ENCODE measurements at regions not wholly inside any gene's neighbourhood (a gene's known extent, or its start where the extent isn't known, plus 50 kb on each side); places are given as distances from the start of the nearest gene placed in this dataset.

DNA sequence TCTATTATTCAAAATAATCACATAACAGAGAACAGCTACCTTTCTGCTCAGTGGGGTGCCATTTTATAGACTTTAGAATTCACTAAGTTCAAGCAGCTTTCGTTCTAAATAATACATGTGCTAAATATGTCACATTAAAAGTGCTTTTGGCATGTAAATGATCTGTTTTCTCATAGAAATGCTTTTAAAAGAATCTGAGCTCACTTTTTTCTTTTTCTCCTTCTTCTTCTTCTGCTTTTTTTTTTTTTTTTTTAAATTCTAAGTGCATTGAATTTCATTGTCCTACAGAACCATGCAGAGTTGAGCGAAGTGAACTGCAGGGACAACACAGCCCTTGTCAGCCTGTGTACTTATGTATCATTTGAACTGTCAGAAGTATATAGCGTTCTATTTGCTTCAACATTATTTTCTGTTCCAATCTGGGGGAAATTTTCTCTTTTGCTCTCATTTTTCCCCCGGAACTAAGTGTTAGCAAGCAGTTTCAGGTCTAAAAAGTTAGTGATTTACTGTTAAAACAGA lies 193.8 kb upstream of the TMCO5A start:
- Histone ChIP-seq H3K27me3 (ENCODE audit: insufficient read depth, low read depth) (no peaks in the 10 kb centered on the region), H4K20me1 (ENCODE audit: insufficient read depth) (no peaks in the 10 kb centered on the region), H2AFZ (ENCODE audit: low read depth) (no peak overlapping the region), H3K9ac (no peak overlapping the region), H3K27ac (no peak overlapping the region), H3K4me2 (no peak overlapping the region), H3K79me2 (ENCODE audit: insufficient read depth, low read depth) (no peaks in the 10 kb centered on the region), H3K36me3 (ENCODE audit: insufficient read depth) (no peaks in the 10 kb centered on the region), H3K4me1 (ENCODE audit: low read depth, poor library complexity, severe bottlenecking) (no peaks in the 10 kb centered on the region), H3K4me3 (IDR thresholded peaks at IDR 0.05; ENCODE audit: insufficient read depth, low read depth, low read length) (no peak overlapping the region)
- TF ChIP-seq, protein P1, sequence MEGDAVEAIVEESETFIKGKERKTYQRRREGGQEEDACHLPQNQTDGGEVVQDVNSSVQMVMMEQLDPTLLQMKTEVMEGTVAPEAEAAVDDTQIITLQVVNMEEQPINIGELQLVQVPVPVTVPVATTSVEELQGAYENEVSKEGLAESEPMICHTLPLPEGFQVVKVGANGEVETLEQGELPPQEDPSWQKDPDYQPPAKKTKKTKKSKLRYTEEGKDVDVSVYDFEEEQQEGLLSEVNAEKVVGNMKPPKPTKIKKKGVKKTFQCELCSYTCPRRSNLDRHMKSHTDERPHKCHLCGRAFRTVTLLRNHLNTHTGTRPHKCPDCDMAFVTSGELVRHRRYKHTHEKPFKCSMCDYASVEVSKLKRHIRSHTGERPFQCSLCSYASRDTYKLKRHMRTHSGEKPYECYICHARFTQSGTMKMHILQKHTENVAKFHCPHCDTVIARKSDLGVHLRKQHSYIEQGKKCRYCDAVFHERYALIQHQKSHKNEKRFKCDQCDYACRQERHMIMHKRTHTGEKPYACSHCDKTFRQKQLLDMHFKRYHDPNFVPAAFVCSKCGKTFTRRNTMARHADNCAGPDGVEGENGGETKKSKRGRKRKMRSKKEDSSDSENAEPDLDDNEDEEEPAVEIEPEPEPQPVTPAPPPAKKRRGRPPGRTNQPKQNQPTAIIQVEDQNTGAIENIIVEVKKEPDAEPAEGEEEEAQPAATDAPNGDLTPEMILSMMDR (conservative IDR thresholded peaks at IDR 0.05; ENCODE audit: low read depth, low read length) = no peak

DNA sequence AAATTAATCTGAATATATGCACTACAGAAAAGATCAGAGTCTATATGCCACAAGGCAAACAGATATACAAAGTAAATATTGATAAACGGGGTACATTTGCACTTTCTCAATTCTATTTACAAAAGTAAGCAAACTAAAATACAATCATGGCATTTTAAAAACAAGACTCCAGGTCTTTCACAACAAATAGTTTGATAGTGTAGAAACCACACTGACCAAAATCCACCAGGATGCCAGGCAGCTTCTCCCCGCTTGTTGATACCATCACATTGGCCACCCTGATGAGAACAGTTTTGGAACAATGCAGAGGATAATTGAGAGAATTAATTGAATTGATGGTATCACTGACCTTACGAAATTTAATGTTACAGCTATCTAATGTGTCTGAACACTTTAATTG lies 190.6 kb upstream of the TMCO5A start:
- Histone ChIP-seq H3K79me2 (ENCODE audit: insufficient read depth, low read depth) (no peaks in the 10 kb centered on the region), H3K4me1 (ENCODE audit: low read depth, poor library complexity, severe bottlenecking) (no peaks in the 10 kb centered on the region), H3K36me3 (ENCODE audit: insufficient read depth) (no peaks in the 10 kb centered on the region), H4K20me1 (ENCODE audit: insufficient read depth) (no peaks in the 10 kb centered on the region), H3K4me2 (no peak overlapping the region), H2AFZ (ENCODE audit: low read depth) (no peak overlapping the region), H3K27me3 (ENCODE audit: insufficient read depth, low read depth) (no peaks in the 10 kb centered on the region), H3K4me3 (IDR thresholded peaks at IDR 0.05; ENCODE audit: insufficient read depth, low read depth, low read length) (no peak overlapping the region), H3K9ac (no peak overlapping the region), H3K27ac (no peak overlapping the region)
- TF ChIP-seq, protein P1 (conservative IDR thresholded peaks at IDR 0.05; ENCODE audit: low read depth, low read length) = no peak

DNA sequence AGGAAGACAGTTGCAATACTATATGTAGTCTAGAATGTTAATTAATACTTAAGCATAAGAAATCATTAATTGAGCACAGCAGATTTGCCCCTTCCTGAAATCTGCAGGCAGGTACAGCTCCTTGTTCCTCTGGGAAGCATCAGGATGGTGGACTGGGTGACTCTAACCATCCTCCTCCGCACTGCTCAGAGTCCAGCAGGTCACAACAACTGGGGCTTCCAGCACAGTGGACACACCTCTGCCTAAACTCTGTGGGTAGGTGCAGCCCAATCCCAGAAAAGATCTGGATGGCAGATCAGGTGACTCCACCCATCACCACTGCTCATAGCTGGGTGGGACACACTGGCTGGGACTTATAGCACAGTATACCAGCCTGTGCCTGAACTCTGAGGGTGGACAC lies 189.9 kb upstream of the TMCO5A start:
- Histone ChIP-seq H3K27me3 (ENCODE audit: insufficient read depth, low read depth) (no peaks in the 10 kb centered on the region), H2AFZ (ENCODE audit: low read depth) (no peak overlapping the region), H3K9ac (no peak overlapping the region), H3K4me3 (IDR thresholded peaks at IDR 0.05; ENCODE audit: insufficient read depth, low read depth, low read length) (no peak overlapping the region), H3K4me2 (no peak overlapping the region), H4K20me1 (ENCODE audit: insufficient read depth) (no peaks in the 10 kb centered on the region), H3K27ac (no peak overlapping the region), H3K79me2 (ENCODE audit: insufficient read depth, low read depth) (no peaks in the 10 kb centered on the region), H3K4me1 (ENCODE audit: low read depth, poor library complexity, severe bottlenecking) (no peaks in the 10 kb centered on the region), H3K36me3 (ENCODE audit: insufficient read depth) (no peaks in the 10 kb centered on the region)
- TF ChIP-seq, protein P1 (conservative IDR thresholded peaks at IDR 0.05; ENCODE audit: low read depth, low read length) = no peak

DNA sequence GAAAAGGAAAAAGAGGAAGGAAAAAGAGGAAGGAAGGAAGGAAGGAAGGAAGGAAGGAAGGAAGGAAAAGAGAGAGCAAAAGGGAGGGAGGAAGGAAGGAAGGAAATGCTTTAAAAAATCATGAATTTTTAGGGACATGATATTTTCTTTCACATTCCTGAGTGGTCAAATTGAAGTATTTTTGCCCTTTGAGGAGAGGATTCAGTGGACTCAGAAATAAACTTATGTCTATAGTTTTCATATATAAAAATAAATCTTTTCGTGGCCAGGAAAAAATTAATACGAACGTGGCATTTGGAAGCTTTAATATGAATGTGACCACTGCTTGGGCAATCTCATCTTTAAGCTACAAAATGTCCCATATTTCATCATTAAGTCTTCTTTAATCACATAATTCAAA lies 183.0 kb upstream of the TMCO5A start:
- no peak overlapping the region for H3K4me3 ChIP-seq (IDR thresholded peaks at IDR 0.05; ENCODE audit: insufficient read depth, low read depth, low read length)
- TF ChIP-seq, protein P1 (conservative IDR thresholded peaks at IDR 0.05; ENCODE audit: low read depth, low read length) = no peak
- H3K4me2 ChIP-seq = no peak overlapping the region
- no peaks in the 10 kb centered on the region for H3K79me2 ChIP-seq (ENCODE audit: insufficient read depth, low read depth)
- no peak overlapping the region for H3K9ac ChIP-seq
- no peaks in the 10 kb centered on the region for H3K36me3 ChIP-seq (ENCODE audit: insufficient read depth)
- H3K4me1 ChIP-seq (ENCODE audit: low read depth, poor library complexity, severe bottlenecking) = no peaks in the 10 kb centered on the region
- no peak overlapping the region for H2AFZ ChIP-seq (ENCODE audit: low read depth)
- H4K20me1 ChIP-seq (ENCODE audit: insufficient read depth) = no peaks in the 10 kb centered on the region
- no peaks in the 10 kb centered on the region for H3K27me3 ChIP-seq (ENCODE audit: insufficient read depth, low read depth)
- H3K27ac ChIP-seq = no peak overlapping the region

Data from KMS-11 (cell line).